Liver (tissue), 3 donors: ENCODE measurements at regions not wholly inside any gene's neighbourhood (a gene's known extent, or its start where the extent isn't known, plus 50 kb on each side); places are given as distances from the start of the nearest gene placed in this dataset.

ENCODE experiments used
- CTCF ChIP-seq: fragments of 150-350 bp; IDR thresholded peaks from 2 replicates; pipeline ENCODE4 v1.5.1; 2017; ENCODE audit warnings: improper control_type of control experiment, low read depth, low read length; ENCODE audit not compliant: missing input control
- EGR1 ChIP-seq, 2 donors: IDR thresholded peaks; 2 replicates each; pipeline ENCODE4 v1.6.1; 2016 to 2018; ENCODE audit warnings: antibody characterized with exemption in 2 of 2, low read depth in 2 of 2
- GABPA ChIP-seq, 2 donors: IDR thresholded peaks in 1 of 2; conservative IDR thresholded peaks in 1 of 2; 2 replicates each; pipeline ENCODE4 v1.6.1; 2016; ENCODE audit warnings: antibody characterized with exemption in 2 of 2, mild to moderate bottlenecking in 1 of 2, moderate library complexity in 1 of 2
- JUND ChIP-seq, 2 donors: IDR thresholded peaks; 2 replicates each; pipeline ENCODE4 v1.6.1; 2016; ENCODE audit warnings: antibody characterized with exemption in 2 of 2
- MAX ChIP-seq: IDR thresholded peaks from 2 replicates; pipeline ENCODE4 v1.6.1; 2016; ENCODE audit warnings: antibody characterized with exemption
- RAD21 ChIP-seq, 2 donors: IDR thresholded peaks; 2 replicates each; pipeline ENCODE4 v1.6.1; 2016; ENCODE audit warnings: antibody characterized with exemption in 2 of 2, mild to moderate bottlenecking in 2 of 2
- SP1 ChIP-seq: IDR thresholded peaks from 2 replicates; pipeline ENCODE4 v1.6.1; 2018; ENCODE audit warnings: antibody characterized with exemption, mild to moderate bottlenecking
- YY1 ChIP-seq: IDR thresholded peaks from 2 replicates; pipeline ENCODE4 v1.6.1; 2016; ENCODE audit warnings: antibody characterized with exemption, mild to moderate bottlenecking
- ZBTB33 ChIP-seq: IDR thresholded peaks from 2 replicates; pipeline ENCODE4 v1.6.1; 2016; ENCODE audit warnings: antibody characterized with exemption
- donor health status: healthy.
- donor health status: healthy.

- no peak for TF ChIP-seq CTCF
- no peak for TF ChIP-seq EGR1 (IDR thresholded peaks at IDR 0.05; ENCODE audit: low read depth in 2 of 2)
- no peak for TF ChIP-seq RAD21 (IDR thresholded peaks at IDR 0.05)
- no peak for TF ChIP-seq GABPA (IDR thresholded peaks at IDR 0.05 in 1 of 2, conservative IDR thresholded peaks at IDR 0.05 in 1 of 2)
- no peak for TF ChIP-seq ZBTB33
- TF ChIP-seq SP1, result no peak
- no peak for TF ChIP-seq YY1
- TF ChIP-seq MAX, result no peak
- no peak for TF ChIP-seq JUND (IDR thresholded peaks at IDR 0.05)
Measured at GRCh38 chr13:103328899-103329298, 262.7 kb upstream of the SLC10A2 start.
